Upper lobe of right lung (tissue), 1 donor: ENCODE measurements at regions not wholly inside any gene's neighbourhood (a gene's known extent, or its start where the extent isn't known, plus 50 kb on each side); places are given as distances from the start of the nearest gene placed in this dataset.

Experiments used
- ATAC-seq: fragments of 200-7000 bp; cut with Tn5 transposase; one replicate; pipeline ENCODE4 v1.9.1; 2020; ENCODE audit warnings: mild to moderate bottlenecking, moderate library complexity
- DNase-seq: peaks from one replicate; pipeline ENCODE4 v3.0.0-alpha.2; 2020
- H3K27ac ChIP-seq: fragments of 200-600 bp; one replicate; pipeline ENCODE4 v1.8.0; 2022
- H3K27me3 ChIP-seq: fragments of 200-600 bp; one replicate; pipeline ENCODE4 v1.8.0; 2022; ENCODE audit warnings: mild to moderate bottlenecking
- H3K36me3 ChIP-seq: fragments of 200-600 bp; one replicate; pipeline ENCODE4 v1.8.0; 2022
- H3K4me1 ChIP-seq: fragments of 200-600 bp; one replicate; pipeline ENCODE4 v1.8.0; 2022
- H3K4me3 ChIP-seq: fragments of 200-600 bp; one replicate; pipeline ENCODE4 v1.8.0; 2022; ENCODE audit warnings: mild to moderate bottlenecking
- H3K9me3 ChIP-seq: fragments of 200-600 bp; one replicate; pipeline ENCODE4 v1.8.0; 2022
- intact Hi-C: fragments of 100-400 bp; cut with DNase I; formaldehyde crosslinking; loops from one replicate; pipeline ENCODE4 v1.11.0; 2022
- TF ChIP-seq, protein P1 (sequence below): fragments of 200-600 bp; IDR thresholded peaks from one replicate; pipeline ENCODE4 v1.8.0; 2022; ENCODE audit warnings: antibody characterized with exemption
- donor health status: DM: no; HTN: yes; CAD: no; lungs with severe emphysema.

DNA sequence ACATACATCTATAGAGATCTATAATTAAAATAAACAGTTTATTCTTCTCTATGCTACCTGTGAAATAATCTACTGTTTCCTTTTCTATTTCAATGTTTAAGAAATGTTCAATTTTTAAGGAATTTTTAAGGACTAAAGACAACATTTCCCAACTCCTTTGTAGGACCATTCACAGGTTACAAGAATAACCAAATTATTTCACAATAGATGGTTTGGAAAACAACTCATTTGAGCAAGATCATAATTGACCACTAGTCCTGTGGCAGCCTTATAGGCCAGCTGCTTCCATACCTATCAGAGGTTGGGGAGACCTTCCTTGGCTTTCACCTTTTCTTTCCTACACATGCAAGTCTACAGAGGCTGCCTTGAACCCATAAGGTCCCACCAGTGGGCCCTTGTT is 193.7 kb downstream of the TTC39B start:
- ATAC-seq (no peak), DNase-seq (no peak)
- intact Hi-C loops = no loop called here
- Histone ChIP-seq H3K27me3 (no peaks in the 10 kb centered on the region), H3K4me3 (no peak overlapping the region), H3K4me1 (no peaks in the 10 kb centered on the region), H3K27ac (no peak overlapping the region), H3K9me3 (no peaks in the 10 kb centered on the region), H3K36me3 (no peaks in the 10 kb centered on the region)
- TF ChIP-seq, protein P1, sequence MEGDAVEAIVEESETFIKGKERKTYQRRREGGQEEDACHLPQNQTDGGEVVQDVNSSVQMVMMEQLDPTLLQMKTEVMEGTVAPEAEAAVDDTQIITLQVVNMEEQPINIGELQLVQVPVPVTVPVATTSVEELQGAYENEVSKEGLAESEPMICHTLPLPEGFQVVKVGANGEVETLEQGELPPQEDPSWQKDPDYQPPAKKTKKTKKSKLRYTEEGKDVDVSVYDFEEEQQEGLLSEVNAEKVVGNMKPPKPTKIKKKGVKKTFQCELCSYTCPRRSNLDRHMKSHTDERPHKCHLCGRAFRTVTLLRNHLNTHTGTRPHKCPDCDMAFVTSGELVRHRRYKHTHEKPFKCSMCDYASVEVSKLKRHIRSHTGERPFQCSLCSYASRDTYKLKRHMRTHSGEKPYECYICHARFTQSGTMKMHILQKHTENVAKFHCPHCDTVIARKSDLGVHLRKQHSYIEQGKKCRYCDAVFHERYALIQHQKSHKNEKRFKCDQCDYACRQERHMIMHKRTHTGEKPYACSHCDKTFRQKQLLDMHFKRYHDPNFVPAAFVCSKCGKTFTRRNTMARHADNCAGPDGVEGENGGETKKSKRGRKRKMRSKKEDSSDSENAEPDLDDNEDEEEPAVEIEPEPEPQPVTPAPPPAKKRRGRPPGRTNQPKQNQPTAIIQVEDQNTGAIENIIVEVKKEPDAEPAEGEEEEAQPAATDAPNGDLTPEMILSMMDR = no peak

DNA sequence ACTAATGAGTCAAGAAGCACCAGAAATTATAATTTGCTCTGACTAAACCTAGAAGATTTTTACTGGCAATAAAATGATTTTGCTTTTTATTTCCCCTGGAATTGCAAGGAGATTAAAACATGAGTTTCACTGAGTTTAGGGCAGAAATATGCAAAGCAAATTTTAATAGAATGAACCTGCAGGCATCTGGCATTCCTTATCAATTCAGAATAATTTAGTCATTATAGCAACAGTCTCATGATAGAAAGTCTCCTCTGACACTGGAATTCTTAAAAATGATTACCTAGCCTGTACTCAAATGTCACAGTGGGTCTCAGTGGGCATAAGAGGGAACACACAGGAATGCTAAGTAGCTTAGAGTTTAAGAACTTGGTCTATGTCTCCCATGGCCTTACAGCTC is 195.9 kb downstream of the TTC39B start:
- Histone ChIP-seq H3K36me3 (no peaks in the 10 kb centered on the region), H3K27ac (no peak overlapping the region), H3K9me3 (no peaks in the 10 kb centered on the region), H3K4me3 (no peak overlapping the region), H3K4me1 (no peaks in the 10 kb centered on the region), H3K27me3 (no peaks in the 10 kb centered on the region)
- DNase-seq (no peak), ATAC-seq (no peak)
- intact Hi-C loops = no loop called here
- TF ChIP-seq, protein P1 = no peak

DNA sequence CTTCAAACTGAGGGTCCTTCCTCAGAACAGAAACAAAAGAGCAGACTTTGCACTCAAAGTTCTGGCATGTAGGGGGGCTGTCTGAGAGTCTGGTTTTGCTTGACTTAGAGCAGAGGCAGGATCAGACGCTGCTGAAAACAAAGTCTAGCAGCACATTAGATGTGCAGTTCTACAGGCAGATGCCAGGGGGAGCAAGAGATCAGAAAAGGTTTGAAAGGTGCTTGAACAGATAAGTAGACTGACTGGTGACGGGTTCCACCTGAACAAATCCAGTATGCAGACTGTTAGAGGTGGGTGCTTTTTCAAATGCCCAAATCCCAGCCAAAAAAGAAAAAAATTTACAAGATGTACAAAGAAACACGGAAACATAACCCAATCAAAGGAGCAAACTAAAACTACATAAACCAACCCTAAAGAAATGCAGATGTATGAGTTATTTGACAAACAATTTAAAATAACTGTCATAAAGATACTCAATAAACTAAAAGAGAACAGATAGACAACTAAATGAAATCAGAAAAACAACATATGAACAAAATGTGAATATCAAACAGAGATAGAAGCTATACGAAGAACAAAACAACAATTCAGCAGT is 194.7 kb upstream of the FREM1 start:
- TF ChIP-seq, protein P1 = peak; percentile 75
- H3K27ac ChIP-seq = no peak overlapping the region
- no peak for DNase-seq
- H3K4me1 ChIP-seq = peaks cover 1% of the 10 kb centered on the region
- intact Hi-C loops = no loop called here
- no peaks in the 10 kb centered on the region for H3K9me3 ChIP-seq
- no peaks in the 10 kb centered on the region for H3K36me3 ChIP-seq
- H3K27me3 ChIP-seq = no peaks in the 10 kb centered on the region
- peak; percentile 88 for ATAC-seq
- no peak overlapping the region for H3K4me3 ChIP-seq

GRCh38 chr9:15103290-15103689 is 193.1 kb upstream of the FREM1 start:
- Histone ChIP-seq H3K4me1 (peaks cover 3% of the 10 kb centered on the region), H3K27me3 (no peaks in the 10 kb centered on the region), H3K36me3 (no peaks in the 10 kb centered on the region), H3K27ac (no peak overlapping the region), H3K9me3 (no peaks in the 10 kb centered on the region), H3K4me3 (no peak overlapping the region)
- intact Hi-C loops = no loop called here
- no peak for DNase-seq
- no peak for ATAC-seq
- TF ChIP-seq, protein P1 = no peak

DNA sequence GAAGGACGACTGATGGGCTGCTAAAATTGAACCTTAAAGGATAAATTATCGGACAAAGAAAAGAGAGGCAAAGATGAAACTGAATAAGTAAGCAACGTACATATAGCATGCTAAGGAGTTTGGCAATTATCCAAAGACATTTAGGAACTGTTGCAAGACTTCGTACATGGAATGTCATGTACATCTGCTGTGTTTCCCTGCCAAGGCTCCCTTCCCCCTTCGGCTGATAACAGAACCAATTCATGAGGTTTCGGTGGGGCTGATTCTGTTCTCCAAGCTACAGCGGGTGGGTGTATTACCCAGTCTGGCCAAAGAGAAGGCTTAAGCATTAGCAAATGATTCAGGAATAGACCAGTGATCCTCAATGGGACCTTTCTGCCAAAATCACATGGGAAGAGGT is 190.9 kb upstream of the FREM1 start:
- Histone ChIP-seq H3K27me3 (no peaks in the 10 kb centered on the region), H3K36me3 (no peaks in the 10 kb centered on the region), H3K9me3 (no peaks in the 10 kb centered on the region), H3K4me3 (no peak overlapping the region), H3K27ac (no peak overlapping the region), H3K4me1 (peaks cover 3% of the 10 kb centered on the region)
- DNase-seq (no peak), ATAC-seq (no peak)
- TF ChIP-seq, protein P1 = no peak
- intact Hi-C loops = no loop called here

GRCh38 chr9:15100571-15100970 is 190.3 kb upstream of the FREM1 start:
- Histone ChIP-seq H3K36me3 (no peaks in the 10 kb centered on the region), H3K27me3 (no peaks in the 10 kb centered on the region), H3K27ac (no peak overlapping the region), H3K9me3 (no peaks in the 10 kb centered on the region), H3K4me1 (peaks cover 3% of the 10 kb centered on the region), H3K4me3 (no peak overlapping the region)
- intact Hi-C loops = no loop called here
- no peak for DNase-seq
- TF ChIP-seq, protein P1 = no peak
- ATAC-seq = no peak
